ENCODE measurements at regions not wholly inside any gene's neighbourhood (a gene's known extent, or its start where the extent isn't known, plus 50 kb on each side); places are given as distances from the start of the nearest gene placed in this dataset.

GRCh38 chr12:84732828-84733340, 179.7 kb downstream of the SLC6A15 start:
- no peak for TF ChIP-seq CTCF (IDR thresholded peaks at IDR 0.05)
- no peak for TF ChIP-seq POLR2A (IDR thresholded peaks at IDR 0.05)
